Hepatocyte (in vitro differentiated cells): ENCODE measurements at regions not wholly inside any gene's neighbourhood (a gene's known extent, or its start where the extent isn't known, plus 50 kb on each side); places are given as distances from the start of the nearest gene placed in this dataset.

Experiments
- DNase-seq: peaks from one replicate; pipeline ENCODE4 v3.0.0-alpha.2; 2016; ENCODE audit warnings: low spot score
- H2AFZ ChIP-seq: fragments of 200-600 bp; sonication (generic); 2 replicates; pipeline ENCODE4 v1.6.0; 2016; ENCODE audit warnings: antibody characterized with exemption, mild to moderate bottlenecking
- H3K27ac ChIP-seq: fragments of 200-600 bp; sonication (generic); 2 replicates; pipeline ENCODE4 v1.5.1; 2016; ENCODE audit warnings: mild to moderate bottlenecking
- H3K27me3 ChIP-seq: fragments of 200-600 bp; sonication (generic); 2 replicates; pipeline ENCODE4 v1.6.1; 2016
- H3K36me3 ChIP-seq: fragments of 200-600 bp; sonication (generic); replicated peaks from 2 replicates; pipeline ENCODE4 v1.5.1; 2016; ENCODE audit warnings: low read depth; ENCODE audit not compliant: insufficient read depth
- H3K4me1 ChIP-seq: fragments of 200-600 bp; sonication (generic); 2 replicates; pipeline ENCODE4 v1.5.1; 2016; ENCODE audit warnings: mild to moderate bottlenecking, moderate library complexity; ENCODE audit not compliant: insufficient read depth
- H3K4me2 ChIP-seq: fragments of 200-600 bp; sonication (generic); 2 replicates; pipeline ENCODE4 v1.6.0; 2016
- H3K4me3 ChIP-seq: fragments of 200-600 bp; sonication (generic); 2 replicates; pipeline ENCODE4 v1.5.1; 2016; ENCODE audit warnings: mild to moderate bottlenecking
- H3K79me2 ChIP-seq: fragments of 200-600 bp; sonication (generic); 2 replicates; pipeline ENCODE4 v1.6.0; 2017; ENCODE audit warnings: mild to moderate bottlenecking
- H3K9me2 ChIP-seq: fragments of 200-600 bp; sonication (generic); replicated peaks from 2 replicates; pipeline ENCODE4 v1.6.0; 2017; ENCODE audit warnings: mild to moderate bottlenecking; ENCODE audit not compliant: insufficient read depth
- H3K9me3 ChIP-seq: fragments of 200-600 bp; sonication (generic); 2 replicates; pipeline ENCODE4 v1.5.1; 2016; ENCODE audit warnings: low read depth, mild to moderate bottlenecking
- H4K20me1 ChIP-seq: fragments of 200-600 bp; sonication (generic); 2 replicates; pipeline ENCODE4 v1.6.0; 2016; ENCODE audit warnings: mild to moderate bottlenecking; ENCODE audit not compliant: insufficient read depth, poor library complexity, severe bottlenecking
- EZH2 ChIP-seq: fragments of 200-600 bp; sonication (generic); IDR thresholded peaks from 2 replicates; pipeline ENCODE4 v1.6.1; 2016; ENCODE audit warnings: antibody characterized with exemption, mild to moderate bottlenecking, borderline replicate concordance
- EZH2phosphoT487 ChIP-seq: fragments of 200-600 bp; sonication (generic); IDR thresholded peaks from one replicate; pipeline ENCODE4 v1.6.1; 2018; ENCODE audit warnings: antibody characterized with exemption, mild to moderate bottlenecking, low read depth, moderate library complexity; ENCODE audit not compliant: unreplicated experiment, severe bottlenecking
- WGBS: methylation state at CpG from one replicate; pipeline ENCODE4 v1.1.6; 2016; ENCODE audit warnings: low lambda C conversion rate; ENCODE audit errors: missing lambda C conversion rate; 5-methylcytosine and 5-hydroxymethylcytosine counted together
- TF ChIP-seq, protein P1 (sequence below): fragments of 200-600 bp; sonication (generic); IDR thresholded peaks from 2 replicates; pipeline ENCODE4 v1.5.1; 2016; ENCODE audit warnings: antibody characterized with exemption, mild to moderate bottlenecking; ENCODE audit not compliant: poor library complexity

DNA sequence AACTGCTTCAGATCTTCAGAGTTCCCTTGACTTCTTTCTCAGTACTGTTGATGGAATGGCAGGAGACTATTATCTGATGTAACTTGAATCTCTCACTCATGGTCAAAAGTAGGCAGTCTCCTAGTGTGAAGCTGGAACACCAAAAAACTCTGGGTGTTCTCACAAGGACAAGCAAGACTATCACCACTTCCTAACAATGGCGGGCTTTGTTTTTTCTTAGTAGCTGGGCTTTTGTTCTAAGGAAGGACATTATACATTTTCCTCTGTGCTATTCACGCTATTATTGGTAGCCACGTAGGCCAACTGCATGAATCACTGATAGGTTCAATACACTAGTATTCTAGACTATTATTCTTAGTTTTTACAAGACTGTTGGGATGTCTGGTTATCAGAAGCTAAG, 67.7 kb upstream of the ATG10 start:
- no peaks in the 10 kb centered on the region for H3K9me3 ChIP-seq
- no peak overlapping the region for H3K4me2 ChIP-seq
- H3K79me2 ChIP-seq, result no peaks in the 10 kb centered on the region
- 93% methylated on average over 3 of the region's 3 CpGs for WGBS
- no peaks in the 10 kb centered on the region for H3K36me3 ChIP-seq
- TF ChIP-seq, protein P1, sequence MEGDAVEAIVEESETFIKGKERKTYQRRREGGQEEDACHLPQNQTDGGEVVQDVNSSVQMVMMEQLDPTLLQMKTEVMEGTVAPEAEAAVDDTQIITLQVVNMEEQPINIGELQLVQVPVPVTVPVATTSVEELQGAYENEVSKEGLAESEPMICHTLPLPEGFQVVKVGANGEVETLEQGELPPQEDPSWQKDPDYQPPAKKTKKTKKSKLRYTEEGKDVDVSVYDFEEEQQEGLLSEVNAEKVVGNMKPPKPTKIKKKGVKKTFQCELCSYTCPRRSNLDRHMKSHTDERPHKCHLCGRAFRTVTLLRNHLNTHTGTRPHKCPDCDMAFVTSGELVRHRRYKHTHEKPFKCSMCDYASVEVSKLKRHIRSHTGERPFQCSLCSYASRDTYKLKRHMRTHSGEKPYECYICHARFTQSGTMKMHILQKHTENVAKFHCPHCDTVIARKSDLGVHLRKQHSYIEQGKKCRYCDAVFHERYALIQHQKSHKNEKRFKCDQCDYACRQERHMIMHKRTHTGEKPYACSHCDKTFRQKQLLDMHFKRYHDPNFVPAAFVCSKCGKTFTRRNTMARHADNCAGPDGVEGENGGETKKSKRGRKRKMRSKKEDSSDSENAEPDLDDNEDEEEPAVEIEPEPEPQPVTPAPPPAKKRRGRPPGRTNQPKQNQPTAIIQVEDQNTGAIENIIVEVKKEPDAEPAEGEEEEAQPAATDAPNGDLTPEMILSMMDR, result no peak
- TF ChIP-seq EZH2 (no peak), EZH2phosphoT487 (no peak)
- DNase-seq, result no peak
- H3K4me1 ChIP-seq, result no peaks in the 10 kb centered on the region
- no peaks in the 10 kb centered on the region for H4K20me1 ChIP-seq
- H3K9me2 ChIP-seq, result no peaks in the 10 kb centered on the region
- H3K27me3 ChIP-seq, result no peaks in the 10 kb centered on the region
- H2AFZ ChIP-seq, result no peak overlapping the region
- H3K4me3 ChIP-seq, result no peak overlapping the region
- no peak overlapping the region for H3K27ac ChIP-seq

DNA sequence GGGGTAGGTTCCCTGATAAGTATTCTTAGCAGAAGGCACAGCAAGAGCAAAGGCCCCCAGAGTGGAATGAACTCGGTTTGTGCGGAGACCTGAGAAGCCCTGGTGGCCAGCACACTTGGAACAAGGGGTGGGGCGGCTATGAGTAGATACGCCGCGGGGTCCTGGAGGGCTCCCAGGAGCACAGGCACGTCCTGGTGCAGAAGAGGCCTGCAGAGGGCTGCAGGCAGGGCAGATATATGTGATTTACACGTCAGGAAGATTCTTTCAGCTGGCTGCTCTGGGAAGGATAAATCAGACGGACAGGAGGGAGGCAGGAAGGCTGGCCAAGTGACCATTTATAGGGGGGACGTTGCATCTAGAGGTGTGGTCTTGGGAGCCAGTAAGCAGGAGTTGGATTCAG, 70.2 kb upstream of the ATG10 start:
- DNase-seq, result no peak
- no peaks in the 10 kb centered on the region for H4K20me1 ChIP-seq
- no peak overlapping the region for H3K27ac ChIP-seq
- H3K4me2 ChIP-seq, result no peak overlapping the region
- H3K9me3 ChIP-seq, result no peaks in the 10 kb centered on the region
- no peaks in the 10 kb centered on the region for H3K36me3 ChIP-seq
- no peaks in the 10 kb centered on the region for H3K79me2 ChIP-seq
- TF ChIP-seq, protein P1, result no peak
- TF ChIP-seq EZH2 (no peak), EZH2phosphoT487 (no peak)
- H3K9me2 ChIP-seq, result no peaks in the 10 kb centered on the region
- H3K27me3 ChIP-seq, result no peaks in the 10 kb centered on the region
- 91% methylated on average over 10 of the region's 10 CpGs for WGBS
- H2AFZ ChIP-seq, result no peak overlapping the region
- H3K4me1 ChIP-seq, result no peaks in the 10 kb centered on the region
- H3K4me3 ChIP-seq, result no peak overlapping the region

DNA sequence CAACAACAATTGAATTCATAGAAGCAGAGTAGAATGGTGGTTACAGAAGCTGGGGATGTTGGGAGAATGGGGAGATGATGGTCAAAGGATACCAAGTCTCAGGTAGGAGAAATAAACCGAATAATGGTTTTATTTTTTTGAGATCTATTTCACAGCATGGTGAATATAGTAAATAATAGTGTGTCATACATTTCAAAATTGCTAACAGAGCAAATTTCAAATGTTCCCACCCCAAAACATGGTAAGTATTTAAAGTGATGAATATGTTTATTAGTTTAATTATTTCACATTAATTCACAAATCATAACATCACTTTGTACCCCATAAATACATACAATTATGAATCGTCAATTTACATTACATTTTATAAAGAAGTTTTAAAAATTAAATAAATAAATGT, 72.7 kb upstream of the ATG10 start:
- H3K27ac ChIP-seq, result no peak overlapping the region
- H3K27me3 ChIP-seq, result no peaks in the 10 kb centered on the region
- H3K4me1 ChIP-seq, result no peaks in the 10 kb centered on the region
- H2AFZ ChIP-seq, result no peak overlapping the region
- H3K9me3 ChIP-seq, result no peaks in the 10 kb centered on the region
- no peaks in the 10 kb centered on the region for H3K36me3 ChIP-seq
- DNase-seq, result no peak
- H4K20me1 ChIP-seq, result no peaks in the 10 kb centered on the region
- WGBS, result 98% methylated on average over 2 of the region's 2 CpGs
- H3K9me2 ChIP-seq, result no peaks in the 10 kb centered on the region
- no peak overlapping the region for H3K4me2 ChIP-seq
- TF ChIP-seq EZH2phosphoT487, result no peak
- TF ChIP-seq, protein P1, result no peak
- no peak for TF ChIP-seq EZH2
- H3K79me2 ChIP-seq, result no peaks in the 10 kb centered on the region
- no peak overlapping the region for H3K4me3 ChIP-seq

DNA sequence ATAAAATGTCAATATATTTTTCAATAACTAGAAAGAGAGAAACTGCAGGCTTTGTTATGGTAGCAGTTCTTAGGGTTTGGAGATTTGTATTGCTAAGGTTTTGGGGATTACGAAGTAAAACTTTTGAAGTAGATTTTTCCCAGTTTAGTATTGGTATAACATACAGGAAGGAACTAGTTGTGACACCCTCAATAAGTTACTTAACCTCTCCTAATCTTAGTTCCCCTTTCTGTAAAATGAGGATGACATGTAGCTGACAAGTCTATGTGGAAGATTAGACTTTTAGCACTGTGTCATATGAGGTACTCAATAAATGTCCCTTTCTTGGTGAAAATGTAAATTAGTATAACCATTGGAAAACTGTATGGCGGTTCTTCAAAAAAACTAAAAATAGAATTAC, 73.4 kb upstream of the ATG10 start:
- DNase-seq, result no peak
- 48% methylated on average over 2 of the region's 2 CpGs for WGBS
- Histone ChIP-seq H3K4me3 (no peak overlapping the region), H2AFZ (no peak overlapping the region), H3K27ac (no peak overlapping the region), H3K4me1 (no peaks in the 10 kb centered on the region), H3K9me2 (no peaks in the 10 kb centered on the region), H3K36me3 (no peaks in the 10 kb centered on the region), H3K27me3 (no peaks in the 10 kb centered on the region), H3K79me2 (no peaks in the 10 kb centered on the region), H3K4me2 (no peak overlapping the region), H4K20me1 (no peaks in the 10 kb centered on the region), H3K9me3 (no peaks in the 10 kb centered on the region)
- TF ChIP-seq EZH2 (no peak), EZH2phosphoT487 (no peak)
- TF ChIP-seq, protein P1, result no peak
